ENCODE measurements at regions not wholly inside any gene's neighbourhood (a gene's known extent, or its start where the extent isn't known, plus 50 kb on each side); places are given as distances from the start of the nearest gene placed in this dataset.

DNA sequence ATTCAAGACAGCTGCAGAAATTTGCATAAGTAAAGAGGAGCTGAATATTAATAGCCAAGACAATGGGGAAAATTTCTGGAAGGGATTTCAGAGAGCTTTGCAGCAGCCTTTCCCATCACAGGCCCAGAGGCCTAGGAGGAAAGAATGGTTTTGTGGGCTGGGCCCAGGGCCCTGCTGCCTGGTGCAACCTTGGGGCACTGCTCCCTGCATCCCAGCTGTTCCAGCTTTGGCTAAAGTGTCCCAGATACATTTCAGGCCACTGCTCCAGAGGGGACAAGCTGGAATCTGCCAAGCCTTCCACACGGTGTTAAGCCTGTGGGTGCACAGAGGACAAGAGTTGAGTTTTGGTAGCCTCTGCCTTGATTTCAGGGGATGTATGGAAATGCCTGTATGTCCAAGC lies 185.6 kb upstream of the SFRP2 start:
- TF ChIP-seq ZNF114 (CRISPR knock-in tag; IDR thresholded peaks at IDR 0.05) = no peak
- no peak for TF ChIP-seq EZH2phosphoT487 (IDR thresholded peaks at IDR 0.05; ENCODE audit: unreplicated experiment)
- TF ChIP-seq, protein P1, sequence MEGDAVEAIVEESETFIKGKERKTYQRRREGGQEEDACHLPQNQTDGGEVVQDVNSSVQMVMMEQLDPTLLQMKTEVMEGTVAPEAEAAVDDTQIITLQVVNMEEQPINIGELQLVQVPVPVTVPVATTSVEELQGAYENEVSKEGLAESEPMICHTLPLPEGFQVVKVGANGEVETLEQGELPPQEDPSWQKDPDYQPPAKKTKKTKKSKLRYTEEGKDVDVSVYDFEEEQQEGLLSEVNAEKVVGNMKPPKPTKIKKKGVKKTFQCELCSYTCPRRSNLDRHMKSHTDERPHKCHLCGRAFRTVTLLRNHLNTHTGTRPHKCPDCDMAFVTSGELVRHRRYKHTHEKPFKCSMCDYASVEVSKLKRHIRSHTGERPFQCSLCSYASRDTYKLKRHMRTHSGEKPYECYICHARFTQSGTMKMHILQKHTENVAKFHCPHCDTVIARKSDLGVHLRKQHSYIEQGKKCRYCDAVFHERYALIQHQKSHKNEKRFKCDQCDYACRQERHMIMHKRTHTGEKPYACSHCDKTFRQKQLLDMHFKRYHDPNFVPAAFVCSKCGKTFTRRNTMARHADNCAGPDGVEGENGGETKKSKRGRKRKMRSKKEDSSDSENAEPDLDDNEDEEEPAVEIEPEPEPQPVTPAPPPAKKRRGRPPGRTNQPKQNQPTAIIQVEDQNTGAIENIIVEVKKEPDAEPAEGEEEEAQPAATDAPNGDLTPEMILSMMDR (conservative IDR thresholded peaks at IDR 0.05; ENCODE audit: low read depth in 2 of 2) = no peak
- no peak for TF ChIP-seq EZH2 (IDR thresholded peaks at IDR 0.05; ENCODE audit: low read depth, unreplicated experiment)
- TF ChIP-seq ZNF331 (CRISPR knock-in tag; IDR thresholded peaks at IDR 0.05; ENCODE audit: low read depth) = no peak
- no peak for TF ChIP-seq JUNB (IDR thresholded peaks at IDR 0.05; ENCODE audit: unreplicated experiment)
- TF ChIP-seq POLR2AphosphoS5 (IDR thresholded peaks at IDR 0.05; ENCODE audit: low read depth) = no peak
